Coronary artery (tissue), 2 donors: ENCODE measurements at regions not wholly inside any gene's neighbourhood (a gene's known extent, or its start where the extent isn't known, plus 50 kb on each side); places are given as distances from the start of the nearest gene placed in this dataset.

Source experiments
- DNase-seq: peaks from one replicate; pipeline ENCODE4 v3.0.0-alpha.2; 2017; ENCODE audit warnings: low spot score
- H3K27ac ChIP-seq, 2 donors: fragments of 200-600 bp; sonication (generic); one replicate each; pipeline ENCODE4 v1.5.1; 2016 to 2019
- H3K4me3 ChIP-seq: fragments of 200-600 bp; sonication (generic); 2 replicates; pipeline ENCODE4 v1.5.1; 2016; ENCODE audit warnings: mild to moderate bottlenecking, moderate library complexity
- CTCF ChIP-seq: fragments of 200-600 bp; sonication (generic); IDR thresholded peaks from one replicate; pipeline ENCODE4 v1.5.1; 2019; ENCODE audit warnings: antibody characterized with exemption

- DNase-seq, result no peak
- Histone ChIP-seq H3K27ac (no peak overlapping the region), H3K4me3 (no peak overlapping the region)
- no peak for TF ChIP-seq CTCF
Observed at GRCh38 chr13:76380446-76381065, 505.6 kb downstream of the KCTD12 start.

GRCh38 chr13:76379341-76380105 is 506.7 kb downstream of the KCTD12 start:
- Histone ChIP-seq H3K27ac (no peak overlapping the region), H3K4me3 (no peak overlapping the region)
- TF ChIP-seq CTCF, result no peak
- DNase-seq, result no peak

GRCh38 chr13:76378767-76379166 is 507.4 kb downstream of the KCTD12 start:
- Histone ChIP-seq H3K27ac (no peak overlapping the region), H3K4me3 (no peak overlapping the region)
- TF ChIP-seq CTCF, result no peak
- DNase-seq, result no peak

- no peak for TF ChIP-seq CTCF
- DNase-seq, result no peak
- no peak overlapping the region for H3K27ac ChIP-seq
- H3K4me3 ChIP-seq, result no peak overlapping the region
Observed at GRCh38 chr13:76363682-76364289, 522.4 kb downstream of the KCTD12 start.

GRCh38 chr13:76361868-76362267 is 524.3 kb downstream of the KCTD12 start:
- no peak overlapping the region for H3K27ac ChIP-seq
- no peak for TF ChIP-seq CTCF
- no peak overlapping the region for H3K4me3 ChIP-seq
- no peak for DNase-seq

GRCh38 chr13:76351541-76352229 is 534.5 kb downstream of the KCTD12 start:
- TF ChIP-seq CTCF, result no peak
- no peak for DNase-seq
- no peak overlapping the region for H3K4me3 ChIP-seq
- H3K27ac ChIP-seq, result no peak overlapping the region
